ENCODE measurements at regions not wholly inside any gene's neighbourhood (a gene's known extent, or its start where the extent isn't known, plus 50 kb on each side); places are given as distances from the start of the nearest gene placed in this dataset.

DNA sequence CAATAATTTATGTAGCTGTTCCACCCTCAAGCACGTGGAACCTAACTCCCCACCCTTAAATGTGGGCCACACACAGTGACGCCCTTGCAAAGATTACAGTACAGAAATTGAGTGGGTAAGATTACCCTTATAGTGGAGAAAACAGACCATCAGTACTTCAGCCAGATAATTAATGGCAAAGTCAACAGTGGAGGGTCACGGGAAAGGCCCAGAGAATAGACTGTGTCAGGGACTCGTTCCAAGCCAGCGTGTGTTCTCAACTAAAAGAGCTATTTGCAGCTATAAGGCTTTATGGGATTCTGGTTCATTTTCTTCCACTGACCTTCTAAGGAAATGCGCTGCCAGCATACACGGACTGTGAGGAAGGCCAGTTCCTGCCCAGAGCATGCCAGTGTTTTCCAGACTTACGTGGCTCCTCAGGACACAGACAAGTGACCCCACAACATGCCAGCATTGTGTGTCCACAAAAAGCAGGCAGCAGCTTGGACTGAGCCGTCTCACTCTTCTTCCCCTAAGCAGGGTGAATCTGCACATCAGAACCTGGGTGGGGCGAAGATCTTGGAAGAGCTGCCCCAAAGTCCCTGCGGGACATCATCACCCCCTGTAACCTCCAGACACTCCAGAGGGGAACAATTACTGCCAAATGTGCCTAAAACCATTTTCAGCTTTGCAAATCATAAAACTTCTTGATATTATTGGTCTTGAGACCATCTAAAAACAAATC, 428.5 kb downstream of the OCA2 start:
- no peak for DNase-seq

DNA sequence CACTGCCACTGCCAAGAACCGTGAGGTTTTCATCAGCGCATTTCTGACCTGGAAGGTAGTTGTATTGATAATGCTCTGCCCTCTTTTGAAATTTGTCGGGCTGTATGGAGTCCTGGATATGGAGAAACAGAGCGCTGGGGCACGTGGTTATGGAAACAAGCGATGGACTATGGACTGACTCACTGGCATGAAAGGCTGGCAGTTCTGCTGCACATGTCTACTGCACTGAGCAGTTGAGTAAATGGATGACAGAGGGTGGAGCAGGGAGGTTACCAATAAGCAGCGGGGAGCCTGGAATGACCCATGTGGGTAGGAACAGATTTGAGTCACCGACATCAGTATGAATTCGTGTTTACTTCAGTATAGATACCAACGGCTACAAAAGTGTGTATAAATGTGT, 429.5 kb downstream of the OCA2 start:
- no peak for DNase-seq

DNA sequence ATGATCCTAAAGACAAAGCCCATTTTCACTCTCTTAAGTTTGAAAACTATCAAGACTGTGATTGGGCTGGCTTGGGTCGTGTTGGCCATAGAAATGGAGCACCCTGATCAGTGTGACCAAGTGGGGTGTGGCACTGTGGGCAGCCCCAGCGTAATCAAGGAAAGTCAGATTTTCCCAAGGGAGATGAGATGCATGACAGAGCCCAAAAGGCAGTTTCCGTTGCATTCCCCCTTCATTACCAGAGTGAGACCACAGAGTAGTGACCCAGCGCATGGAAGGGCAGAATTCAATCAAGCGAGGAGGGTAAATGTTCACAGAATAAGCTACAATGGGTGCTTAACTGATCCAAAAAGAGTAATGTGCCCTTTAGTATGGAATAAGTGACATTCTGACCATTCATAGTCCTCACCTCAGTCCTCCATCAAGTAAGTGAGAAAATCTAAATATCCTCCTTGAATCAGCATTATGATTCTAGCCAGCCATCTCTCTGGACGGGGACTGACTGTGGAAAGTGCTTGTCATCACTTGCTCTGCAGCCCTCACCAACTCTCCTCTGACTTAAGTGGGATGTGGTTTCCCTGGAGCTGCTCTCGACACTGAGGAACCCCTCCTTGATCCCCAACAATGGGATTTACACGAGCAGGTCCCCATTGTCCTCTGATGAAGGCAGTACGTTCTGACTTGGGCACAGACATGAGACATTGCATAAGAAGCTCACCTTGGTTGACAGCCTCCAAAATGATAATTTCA, 430.5 kb downstream of the OCA2 start:
- DNase-seq: no peak

DNA sequence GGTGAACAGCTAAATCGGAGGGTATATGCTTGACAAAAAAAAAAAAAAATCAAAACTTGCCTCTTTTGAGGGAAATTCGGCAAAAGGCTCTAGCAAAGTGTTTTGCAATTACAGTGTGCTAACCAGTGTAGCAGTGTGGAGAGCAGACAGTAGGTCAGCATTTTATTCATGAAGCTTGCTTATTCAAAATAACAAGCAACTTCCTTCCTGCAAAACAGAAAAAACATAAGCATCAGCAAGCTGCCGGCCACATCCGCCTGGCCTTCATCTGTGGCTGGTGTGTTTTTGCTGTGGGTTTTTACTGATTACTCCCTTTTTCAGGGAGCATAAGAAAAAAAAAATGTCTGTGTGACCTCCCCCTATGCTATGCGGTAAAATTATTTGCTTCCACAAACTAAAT, 434.1 kb downstream of the OCA2 start:
- DNase-seq: no peak

DNA sequence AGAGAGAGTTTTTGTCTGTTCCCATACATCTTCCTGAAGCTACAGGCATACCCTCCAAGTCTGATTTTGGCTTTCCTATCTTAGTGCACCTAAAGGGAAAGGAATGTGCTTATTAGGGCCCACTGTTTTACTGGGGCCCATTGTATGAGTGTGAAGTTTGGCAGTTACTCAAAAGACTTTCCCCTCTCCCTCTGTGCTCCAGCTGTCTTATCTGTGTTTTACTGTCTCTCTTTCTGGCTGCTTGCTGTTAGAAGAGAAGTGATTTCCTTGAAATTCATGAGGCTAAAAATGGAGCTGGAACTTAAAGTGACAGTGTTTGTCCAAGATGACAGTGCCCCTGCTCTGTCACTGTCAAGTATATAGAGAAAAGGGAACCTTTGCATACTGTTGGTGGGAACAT, 436.2 kb downstream of the OCA2 start:
- DNase-seq: no peak

DNA sequence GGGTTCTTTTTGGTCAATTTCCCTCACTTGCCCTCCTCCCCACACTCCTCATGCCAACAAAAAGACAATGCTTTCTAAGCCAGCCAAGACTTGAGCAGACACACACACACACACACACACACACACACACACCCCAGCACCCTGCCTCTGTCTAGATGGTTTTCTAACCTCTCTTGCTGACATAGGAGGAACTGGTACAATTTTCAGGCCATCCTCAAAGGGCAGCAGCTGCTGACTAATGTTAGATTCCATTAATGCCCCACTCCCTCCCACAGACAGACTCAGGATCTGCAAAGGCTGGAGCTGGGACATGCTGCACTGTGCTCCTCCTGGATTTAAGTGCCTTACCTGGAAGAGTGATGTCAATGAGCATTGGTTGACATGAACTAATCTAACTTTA, 438.4 kb downstream of the OCA2 start:
- no peak for DNase-seq

DNA sequence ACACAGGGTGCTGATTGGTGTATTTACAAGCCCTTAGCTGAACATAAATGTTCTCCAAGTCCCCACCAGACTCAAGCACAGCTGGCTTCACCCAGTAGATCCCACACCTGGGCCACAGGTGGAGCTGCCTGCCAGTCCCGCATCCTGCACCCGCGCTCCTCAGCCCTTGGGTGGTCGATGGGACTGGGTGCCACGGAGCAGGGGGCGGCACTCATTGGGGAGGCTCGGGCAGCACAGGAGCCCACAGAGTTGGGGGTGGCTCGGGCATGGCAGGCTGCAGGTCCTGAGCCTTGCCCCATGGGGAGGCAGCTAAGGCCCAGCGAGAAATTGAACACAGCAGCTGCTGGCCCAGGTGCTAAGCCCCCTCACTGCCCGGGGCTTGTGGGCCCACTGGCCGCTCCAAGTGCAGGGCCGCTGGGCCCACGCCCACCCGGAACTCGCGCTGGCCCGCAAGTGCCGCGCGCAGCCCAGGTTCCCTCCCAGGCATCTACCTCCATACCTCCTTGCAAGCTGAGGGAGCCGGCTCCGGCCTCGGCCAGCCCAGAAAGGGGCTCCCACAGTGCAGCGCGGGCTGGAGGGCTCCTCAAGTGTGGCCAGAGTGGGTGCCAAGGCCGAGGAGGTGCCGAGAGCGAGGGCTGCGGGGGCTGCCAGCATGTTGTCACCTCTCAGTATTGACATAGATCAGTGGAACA, 442.7 kb downstream of the OCA2 start:
- DNase-seq: no peak

DNA sequence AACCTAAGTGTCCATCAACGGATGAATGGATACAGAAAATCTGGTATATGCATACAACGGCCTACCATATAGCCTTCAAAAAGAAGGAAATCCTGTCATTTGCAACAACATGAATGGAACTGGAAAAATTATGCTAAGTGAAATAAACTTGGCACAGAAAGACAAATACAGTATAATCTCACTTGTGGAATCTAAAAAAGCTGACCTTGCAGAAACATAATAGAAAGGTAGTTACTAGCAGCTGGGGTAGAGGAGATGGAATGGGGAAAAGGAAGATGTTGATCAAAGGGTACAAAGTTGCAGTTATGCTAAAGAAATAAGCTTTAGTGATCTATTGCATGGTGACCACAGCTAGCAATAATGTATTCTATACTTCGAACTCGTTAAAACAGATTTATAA, 444.1 kb downstream of the OCA2 start:
- DNase-seq: no peak

DNA sequence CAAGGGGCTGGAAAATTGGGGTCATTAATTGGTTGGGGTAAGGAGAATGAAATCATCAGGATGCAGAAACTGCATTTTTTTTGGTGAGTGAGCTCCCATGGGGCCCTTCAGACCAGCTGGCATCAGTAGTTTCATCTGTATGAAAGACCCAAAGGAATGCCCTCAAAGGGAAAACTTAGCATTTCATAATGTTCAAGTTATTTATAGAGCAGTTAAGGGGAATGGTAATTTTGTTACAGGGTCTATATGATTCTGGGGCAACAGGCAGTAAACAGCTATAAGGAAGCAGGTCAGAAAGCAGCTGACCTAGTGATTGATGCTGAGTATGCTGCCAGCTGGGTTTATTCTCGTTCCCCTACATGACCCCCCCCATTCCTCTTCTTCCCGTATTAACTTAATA, 448.9 kb downstream of the OCA2 start:
- no peak for DNase-seq

DNA sequence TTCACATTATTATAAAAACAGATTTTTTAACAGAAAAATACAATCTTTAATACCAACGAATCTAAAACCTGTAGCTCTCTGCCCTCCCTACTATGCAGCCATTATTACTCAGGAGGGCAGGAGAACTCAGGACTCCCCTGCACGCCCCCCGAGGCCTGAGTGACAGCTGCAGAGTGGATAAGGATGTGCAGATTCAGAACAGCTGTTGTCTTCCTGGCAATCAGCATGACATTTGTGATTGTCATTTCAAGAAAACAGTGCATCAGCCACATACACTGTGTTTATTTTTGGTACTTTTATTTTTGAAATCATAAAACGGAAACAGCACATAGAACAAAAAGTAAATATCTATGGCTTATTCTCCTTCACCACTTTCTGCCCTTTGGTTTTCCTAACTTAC, 450.8 kb downstream of the OCA2 start:
- no peak for DNase-seq

DNA sequence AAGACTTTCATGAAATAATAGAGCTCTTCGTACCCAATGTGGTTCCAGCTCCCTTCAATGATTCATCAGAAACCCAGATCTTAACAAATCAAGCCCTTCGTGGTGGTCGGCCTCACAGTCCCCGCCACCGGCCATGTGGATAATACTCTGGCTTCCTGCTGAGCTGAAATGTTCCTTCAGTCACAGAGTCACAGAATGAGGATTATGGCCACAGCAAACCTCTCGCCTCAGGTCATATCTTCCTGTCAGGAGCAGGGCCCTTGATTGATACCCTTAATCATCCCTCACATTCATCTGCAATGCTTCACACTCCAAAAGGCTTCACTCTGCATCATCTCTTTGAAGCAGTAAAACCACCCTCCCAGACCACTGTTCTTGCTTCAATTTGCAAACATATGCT, 452.6 kb downstream of the OCA2 start:
- DNase-seq: no peak

DNA sequence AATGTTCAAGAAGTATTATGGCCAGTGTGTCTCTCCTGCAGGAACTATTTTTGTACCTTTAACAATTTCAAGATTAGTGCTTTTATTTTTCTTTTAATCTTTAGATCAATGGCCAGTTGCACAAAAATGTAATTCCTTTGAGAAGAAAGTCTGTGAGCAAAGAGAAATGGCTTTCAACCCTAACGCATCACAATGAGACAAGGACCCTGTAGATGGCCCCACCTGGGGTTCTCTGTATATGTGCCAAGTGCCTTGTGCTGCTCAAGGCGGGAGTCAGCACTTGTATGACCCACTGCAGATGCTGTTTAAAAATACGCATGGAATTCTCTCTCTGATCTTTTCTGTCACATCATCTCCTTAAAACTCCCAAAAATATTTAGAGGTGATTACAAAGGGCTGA, 453.4 kb downstream of the OCA2 start:
- DNase-seq: no peak

DNA sequence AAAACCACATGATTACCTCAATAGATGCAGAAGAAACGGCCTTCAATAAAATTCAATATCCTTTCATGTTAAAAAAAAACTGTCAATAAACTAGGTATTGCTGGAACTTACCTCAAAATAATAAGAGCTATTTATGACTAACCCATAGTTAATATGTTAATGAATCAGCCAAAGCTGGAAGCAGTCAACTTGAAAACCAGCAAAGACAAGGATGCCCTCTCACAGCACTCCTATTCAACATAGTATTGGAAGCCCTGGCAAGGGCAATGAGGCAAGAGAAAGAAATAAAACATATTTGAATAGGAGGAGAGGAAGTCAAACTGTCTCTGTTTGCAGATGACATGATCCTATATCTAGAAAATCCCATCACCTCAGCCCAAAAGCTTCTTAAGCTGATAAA, 456.1 kb downstream of the OCA2 start:
- no peak for DNase-seq

DNA sequence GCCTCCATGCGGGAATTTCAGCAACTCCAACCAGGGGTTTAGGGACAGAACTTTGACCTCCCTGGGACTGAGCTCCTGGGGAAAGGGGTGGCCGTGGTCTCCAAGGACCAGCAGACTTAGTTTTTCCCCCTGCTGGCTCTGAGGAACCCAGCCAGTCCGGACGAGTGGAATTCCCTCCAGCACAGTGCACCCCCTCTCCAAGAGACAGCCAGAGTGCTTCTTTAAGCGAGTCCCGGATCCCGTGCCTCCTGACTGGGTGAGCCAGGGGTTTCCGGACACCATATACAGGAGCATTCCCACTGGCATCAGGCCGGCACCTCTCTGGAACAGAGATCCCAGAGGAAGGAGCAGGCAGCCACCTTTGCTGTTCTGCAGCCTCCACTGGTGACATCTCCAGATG, 459.5 kb downstream of the OCA2 start:
- DNase-seq: no peak

DNA sequence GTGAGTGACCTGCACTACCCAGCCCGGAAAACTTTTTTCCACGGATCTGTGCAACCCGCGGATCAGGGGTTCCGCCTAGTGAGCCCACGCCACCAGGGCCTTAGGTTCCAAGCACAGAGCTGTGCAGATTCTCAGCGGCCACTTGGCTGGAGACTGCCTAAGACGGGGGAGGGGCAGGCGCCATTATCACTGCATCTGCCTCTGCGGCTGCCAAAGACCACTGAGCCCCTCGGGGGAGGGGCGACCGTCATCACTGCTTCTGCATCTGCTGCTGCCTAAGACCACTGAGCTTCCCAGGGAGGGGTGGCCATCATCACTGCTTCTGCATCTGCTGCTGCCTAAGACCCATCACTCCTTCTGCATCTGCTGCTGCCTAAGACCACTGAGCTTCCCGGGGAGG, 460.2 kb downstream of the OCA2 start:
- no peak for DNase-seq

DNA sequence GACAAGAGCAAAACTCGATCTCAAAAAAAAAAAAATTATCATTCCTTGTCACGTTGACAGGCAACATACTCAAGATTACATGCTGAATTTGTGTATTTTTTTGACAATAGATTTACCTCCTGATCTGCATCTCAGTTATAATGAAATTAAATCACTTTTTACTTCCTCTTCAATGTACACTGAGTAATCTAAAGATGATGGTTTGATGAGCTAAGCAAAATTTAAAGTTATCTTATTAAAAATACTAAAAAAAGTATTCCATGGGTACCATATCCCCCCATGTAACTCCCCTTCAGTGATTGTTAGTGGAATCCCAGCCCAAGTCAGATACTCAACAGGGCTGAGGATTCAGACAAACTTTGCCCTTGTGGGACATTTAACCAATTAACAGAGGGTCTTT, 463.2 kb downstream of the OCA2 start:
- DNase-seq: no peak

DNA sequence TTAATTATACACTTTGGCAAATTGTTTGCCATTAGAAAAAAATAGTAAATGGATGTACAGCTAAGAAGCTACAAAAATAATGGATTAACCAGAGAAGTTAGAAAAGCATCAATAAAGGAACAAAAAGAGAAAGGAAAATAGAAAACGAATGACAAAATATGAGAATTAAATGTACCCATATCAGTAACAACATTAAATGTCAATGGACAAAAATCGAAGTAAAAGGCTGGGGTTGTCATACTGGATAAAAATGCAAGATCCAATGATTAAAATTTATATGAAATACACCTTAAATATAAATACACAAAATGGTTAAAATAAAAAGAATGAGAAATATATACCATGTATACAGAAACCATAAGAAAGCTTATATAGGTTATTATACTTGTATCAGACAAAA, 470.6 kb downstream of the OCA2 start:
- no peak for DNase-seq

DNA sequence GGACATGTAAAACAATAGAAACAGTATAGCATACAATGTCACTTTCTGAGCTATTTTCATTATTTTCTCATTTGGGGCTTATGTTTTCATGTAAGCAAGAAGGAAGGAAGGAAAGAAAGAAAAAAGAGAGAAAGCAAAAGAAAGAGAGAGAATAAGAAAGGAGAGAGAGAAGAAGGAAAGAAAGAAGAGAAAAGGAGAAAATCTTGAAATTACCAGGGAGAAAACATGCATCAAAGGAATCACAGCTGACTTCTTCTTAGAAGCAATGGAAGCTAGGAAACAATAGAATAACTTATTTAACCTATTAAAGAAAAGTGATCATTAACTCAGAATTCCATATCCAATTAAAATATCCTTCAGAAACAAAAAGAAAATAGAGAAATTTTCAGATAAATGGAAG, 471.5 kb downstream of the OCA2 start:
- DNase-seq: no peak

DNA sequence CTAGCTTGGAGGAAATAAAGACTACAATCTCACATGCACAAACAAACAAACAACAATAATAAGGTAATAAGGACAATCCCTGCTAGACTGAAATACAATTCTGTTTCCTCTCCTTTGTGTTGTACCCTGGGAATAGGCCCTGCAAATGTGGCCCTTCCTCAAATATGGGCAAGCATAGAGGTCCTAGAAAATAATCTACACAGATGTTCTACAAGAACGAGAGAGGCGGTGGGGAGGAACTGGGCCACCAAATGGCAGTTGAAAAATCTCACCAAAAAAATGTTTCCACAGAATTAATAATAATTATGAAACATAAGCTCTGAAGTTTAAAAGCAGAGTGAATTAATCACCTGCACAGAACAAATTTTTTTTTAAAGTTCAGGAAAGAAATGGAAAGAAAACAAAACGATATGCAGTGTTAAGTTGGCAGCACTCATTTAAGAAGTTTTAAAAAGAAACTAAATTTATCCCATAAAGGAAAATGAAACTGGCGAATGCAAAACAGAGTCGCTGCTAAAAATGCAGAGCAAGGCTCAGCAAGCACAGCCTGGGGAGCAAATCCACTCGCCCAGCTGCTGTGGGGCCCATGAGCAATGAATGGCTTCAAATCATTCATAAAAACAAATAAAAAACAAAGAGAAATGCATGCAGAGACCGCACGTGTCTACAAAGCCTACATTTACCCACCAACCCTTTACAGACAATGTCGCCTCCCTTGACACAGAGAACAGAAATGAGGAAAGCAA, 475.4 kb downstream of the OCA2 start:
- DNase-seq: no peak

DNA sequence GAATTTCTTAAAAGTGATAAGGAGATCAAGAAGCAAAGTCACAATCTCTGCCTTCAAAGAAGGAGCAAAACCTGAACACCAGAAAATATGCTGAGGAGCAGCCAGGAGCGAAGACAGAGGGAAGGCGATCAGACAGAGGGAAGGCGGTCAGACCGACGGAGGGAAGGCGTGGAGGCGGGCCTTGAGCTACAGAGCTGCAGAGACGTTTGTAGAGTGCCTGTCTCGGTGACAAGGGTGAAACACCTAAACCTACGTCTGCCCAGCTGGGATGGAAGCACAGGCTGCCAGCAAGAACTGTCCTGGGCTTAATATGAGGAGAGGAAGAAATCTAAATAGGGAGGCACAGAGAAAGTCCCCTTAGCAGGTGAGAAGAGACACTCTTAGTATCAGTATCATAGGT, 476.0 kb downstream of the OCA2 start:
- DNase-seq: no peak

DNA sequence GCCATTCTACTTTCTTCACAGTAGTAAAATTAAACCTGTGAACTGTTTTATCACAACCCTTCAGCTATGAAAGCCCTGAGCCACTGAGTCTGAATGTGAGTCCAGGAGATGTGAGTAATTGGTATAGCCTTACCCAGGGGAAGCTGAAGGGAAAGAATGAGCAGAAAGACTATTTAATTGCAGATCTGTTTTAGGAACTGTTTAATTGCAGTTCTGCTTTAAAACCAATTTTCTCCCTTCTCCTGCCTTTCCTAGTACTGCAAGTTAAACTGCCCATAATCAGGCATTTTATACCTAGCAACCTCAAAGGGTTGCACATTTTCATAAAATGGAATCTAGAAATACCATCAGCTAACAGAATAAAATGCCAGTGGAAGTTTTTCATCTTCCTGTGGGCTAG, 476.7 kb downstream of the OCA2 start:
- DNase-seq: no peak

DNA sequence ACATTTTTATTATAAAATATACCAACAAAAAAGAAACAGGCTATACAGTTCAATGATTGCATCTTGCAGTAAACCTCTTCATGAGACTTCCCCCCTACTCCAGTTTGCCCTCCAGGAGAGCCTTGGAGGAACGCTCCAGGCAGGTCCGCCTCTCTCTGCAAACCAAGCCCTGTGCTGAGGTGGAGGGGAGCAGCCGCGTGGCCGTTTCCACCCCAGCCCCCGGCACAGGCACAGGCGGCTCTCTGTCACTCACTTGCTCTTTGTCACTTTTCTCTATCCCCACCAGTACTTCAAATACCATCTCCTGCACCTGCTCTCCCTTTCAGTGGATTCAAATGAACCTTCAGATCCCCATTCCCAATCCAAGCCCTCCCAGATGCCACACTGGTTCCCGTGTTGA, 479.9 kb downstream of the OCA2 start:
- DNase-seq: no peak

DNA sequence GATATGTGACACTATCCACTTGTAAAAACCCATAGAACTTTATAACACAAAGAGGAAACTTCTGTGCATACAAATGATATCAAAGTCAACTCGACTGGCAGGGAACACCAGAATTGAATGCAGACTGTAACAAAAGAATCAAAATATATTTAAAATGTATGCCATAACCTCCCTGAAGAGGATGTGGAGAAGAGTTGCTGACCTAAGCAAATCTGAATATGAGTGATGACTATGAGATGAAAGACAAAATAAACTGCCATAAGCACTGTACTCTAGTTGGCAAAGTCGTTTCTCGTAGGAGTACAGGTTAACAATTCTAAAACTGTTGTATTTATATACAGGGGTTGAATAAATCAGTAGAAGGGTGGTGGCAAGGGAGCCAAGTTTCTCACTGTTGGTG, 482.1 kb downstream of the OCA2 start:
- DNase-seq: no peak

DNA sequence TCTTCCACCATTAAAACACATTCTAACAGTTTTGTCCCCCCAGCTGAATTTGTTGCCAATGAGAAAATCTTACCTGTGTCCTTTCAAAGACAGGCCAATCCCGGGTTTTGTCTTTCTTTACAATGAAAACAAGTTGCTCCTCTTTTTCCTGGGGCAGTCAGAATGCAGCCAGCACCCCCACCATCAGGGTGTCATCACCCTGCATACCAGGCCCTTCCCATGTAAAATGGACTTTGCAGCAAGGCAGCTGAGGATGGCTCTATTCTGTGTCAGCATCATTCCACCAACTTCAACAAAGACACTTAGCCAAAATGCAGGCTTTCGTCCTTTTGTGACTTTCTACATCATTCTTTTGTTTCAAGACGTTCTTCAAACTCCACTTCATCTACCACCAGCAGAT, 490.9 kb downstream of the OCA2 start:
- DNase-seq: no peak
